A673 (cell line): ENCODE measurements at regions not wholly inside any gene's neighbourhood (a gene's known extent, or its start where the extent isn't known, plus 50 kb on each side); places are given as distances from the start of the nearest gene placed in this dataset.

Experiments
- BruUV-seq: library from RNA; stranded (reverse); fragments of 400-500 nt; replicated peaks from 2 replicates; lab custom pipeline; 2021; lab: Mats Ljungman, UMichigan
- CTCF ChIA-PET: fragments of 300-600 bp; sonication (Branson Sonifier 250); formaldehyde crosslinking; loops from one replicate; lab custom pipeline; 2022; ENCODE audit warnings: antibody characterized with exemption; lab: Charles Lee
- POLR2A ChIA-PET: fragments of 300-600 bp; sonication (Branson Sonifier 250); formaldehyde crosslinking; loops from one replicate; lab custom pipeline; 2022; ENCODE audit warnings: antibody characterized with exemption; ENCODE audit not compliant: low non-redundant PET; lab: Charles Lee
- DNase-seq: peaks from one replicate; pipeline ENCODE4 v3.0.0-alpha.2; 2015; ENCODE audit warnings: low spot score
- H3K27ac ChIP-seq: fragments of 200-600 bp; sonication (generic); 2 replicates; pipeline ENCODE4 v1.5.1; 2016; ENCODE audit warnings: mixed run types, low read depth, mild to moderate bottlenecking, mixed read lengths, antibody characterized with exemption, low read length; ENCODE audit not compliant: poor library complexity, severe bottlenecking
- H3K27me3 ChIP-seq: fragments of 200-600 bp; sonication (generic); replicated peaks from 2 replicates; pipeline ENCODE4 v1.6.1; 2017; ENCODE audit warnings: mixed run types, low read depth, mild to moderate bottlenecking, mixed read lengths, antibody characterized with exemption, low read length; ENCODE audit not compliant: insufficient read depth, poor library complexity
- H3K36me3 ChIP-seq: fragments of 200-600 bp; sonication (generic); 2 replicates; pipeline ENCODE4 v1.6.1; 2016; ENCODE audit warnings: mixed run types, mild to moderate bottlenecking, mixed read lengths, antibody characterized with exemption, low read length; ENCODE audit not compliant: insufficient read depth, poor library complexity, severe bottlenecking
- H3K4me1 ChIP-seq: fragments of 200-600 bp; sonication (generic); 2 replicates; pipeline ENCODE4 v1.6.1; 2017; ENCODE audit warnings: mixed run types, mild to moderate bottlenecking, mixed read lengths, antibody characterized with exemption, low read length; ENCODE audit not compliant: insufficient read depth, poor library complexity, severe bottlenecking
- H3K4me3 ChIP-seq: fragments of 200-600 bp; sonication (generic); 2 replicates; pipeline ENCODE4 v1.5.1; 2016; ENCODE audit warnings: low read depth, mixed run types, mild to moderate bottlenecking, mixed read lengths, low read length; ENCODE audit not compliant: poor library complexity, severe bottlenecking
- H3K9me3 ChIP-seq: fragments of 200-600 bp; sonication (generic); 2 replicates; pipeline ENCODE4 v1.6.1; 2016; ENCODE audit warnings: mixed run types, low read depth, mild to moderate bottlenecking, mixed read lengths, antibody characterized with exemption, low read length; ENCODE audit not compliant: poor library complexity, severe bottlenecking
- CTCF ChIP-seq: fragments of 300-800, 200-600 bp; sonication (generic); conservative IDR thresholded peaks from 2 replicates; pipeline ENCODE4 v1.5.1; 2017; ENCODE audit warnings: low read depth, mild to moderate bottlenecking, antibody characterized with exemption, low read length, moderate library complexity, mixed read lengths
- EZH2 ChIP-seq: fragments of 200-600 bp; sonication (generic); IDR thresholded peaks from 2 replicates; pipeline ENCODE4 v1.6.1; 2017; ENCODE audit warnings: borderline replicate concordance, low read depth, mild to moderate bottlenecking, mixed read lengths, antibody characterized with exemption, low read length; ENCODE audit not compliant: poor library complexity, severe bottlenecking
- intact Hi-C: fragments of 100-400 bp; cut with micrococcal nuclease; formaldehyde crosslinking; loops from one replicate; pipeline ENCODE4 v1.10.0; 2022; ENCODE audit not compliant: unreplicated experiment

GRCh38 chr7:85294176-85294575 is 107.3 kb upstream of the SEMA3D start:
- Histone ChIP-seq H3K9me3 (no peaks in the 10 kb centered on the region), H3K4me1 (no peaks in the 10 kb centered on the region), H3K27ac (no peak overlapping the region), H3K36me3 (no peaks in the 10 kb centered on the region), H3K27me3 (no peaks in the 10 kb centered on the region), H3K4me3 (no peak overlapping the region)
- intact Hi-C loops: no loop called here
- DNase-seq: no peak
- BruUV-seq: no TSS peak
- TF ChIP-seq CTCF: no peak
- ChIA-PET POLR2A (no interaction called here), CTCF (no interaction called here)

- H3K4me1 ChIP-seq: no peaks in the 10 kb centered on the region
- ChIA-PET CTCF (no interaction called here), POLR2A (no interaction called here)
- TF ChIP-seq CTCF (no peak), EZH2 (no peak)
- BruUV-seq: no TSS peak
- no peaks in the 10 kb centered on the region for H3K27me3 ChIP-seq
- DNase-seq: no peak
- no peaks in the 10 kb centered on the region for H3K9me3 ChIP-seq
- H3K27ac ChIP-seq: no peak overlapping the region
- no peak overlapping the region for H3K4me3 ChIP-seq
- H3K36me3 ChIP-seq: no peaks in the 10 kb centered on the region
- intact Hi-C loops: no loop called here
Measured at GRCh38 chr7:85292908-85293576, 106.2 kb upstream of the SEMA3D start.

GRCh38 chr7:85290269-85290668 is 103.4 kb upstream of the SEMA3D start:
- Histone ChIP-seq H3K4me3 (no peak overlapping the region), H3K36me3 (no peaks in the 10 kb centered on the region), H3K27me3 (no peaks in the 10 kb centered on the region), H3K4me1 (no peaks in the 10 kb centered on the region), H3K27ac (no peak overlapping the region), H3K9me3 (no peaks in the 10 kb centered on the region)
- no TSS peak for BruUV-seq
- intact Hi-C loops: no loop called here
- DNase-seq: no peak
- ChIA-PET CTCF (no interaction called here), POLR2A (interaction anchor here (0.5 to 0.7 kb wide), 2 partner anchors 321 to 1948 kb away, joined by 3 read pairs; no protein-coding TSS in a partner anchor)
- TF ChIP-seq CTCF: no peak
- TF ChIP-seq EZH2: no peak
